A549 (cell line): ENCODE measurements at regions not wholly inside any gene's neighbourhood (a gene's known extent, or its start where the extent isn't known, plus 50 kb on each side); places are given as distances from the start of the nearest gene placed in this dataset.

Experiments
- CEBPB ChIP-seq, 2 experiments: fragments of >200 bp in 1 of 2; sonication (Bioruptor Twin) in 1 of 2; formaldehyde crosslinking in 1 of 2; IDR thresholded peaks; 2 replicates each; pipeline ENCODE4 v1.6.1; 2012 to 2016
- CTCF ChIP-seq: fragments of >200 bp; sonication (Bioruptor Twin); formaldehyde crosslinking; IDR thresholded peaks from 3 replicates; pipeline ENCODE4 v1.5.1; 2016
- FOSL2 ChIP-seq, 2 experiments: fragments of 450-650 bp in 1 of 2; fragments of >200 bp in 1 of 2; sonication (Bioruptor Twin) in 1 of 2; formaldehyde crosslinking; IDR thresholded peaks; 2 replicates each; pipeline versions ENCODE4 v1.5.0 to v1.6.1; 2016 to 2020; ENCODE audit warnings: mild to moderate bottlenecking in 1 of 2, moderate library complexity in 1 of 2
- JUNB ChIP-seq: fragments of >200 bp; sonication (Bioruptor Twin); formaldehyde crosslinking; IDR thresholded peaks from 2 replicates; pipeline ENCODE4 v1.6.1; 2016
- POLR2A ChIP-seq: IDR thresholded peaks from 2 replicates; pipeline ENCODE4 v1.6.1; 2012; ENCODE audit warnings: mild to moderate bottlenecking, low read length

- TF ChIP-seq CTCF, result no peak
- no peak for TF ChIP-seq FOSL2 (IDR thresholded peaks at IDR 0.05)
- no peak for TF ChIP-seq FOSL2 (CRISPR knock-in tag; IDR thresholded peaks at IDR 0.05)
- no peak for TF ChIP-seq POLR2A
- no peak for TF ChIP-seq CEBPB (IDR thresholded peaks at IDR 0.05)
- TF ChIP-seq JUNB, result no peak
Observed at GRCh38 chrX:16014171-16014570, 109.2 kb upstream of the GRPR start.
